GM21619 (cell line): ENCODE measurements at regions not wholly inside any gene's neighbourhood (a gene's known extent, or its start where the extent isn't known, plus 50 kb on each side); places are given as distances from the start of the nearest gene placed in this dataset.

Source experiments
- ATAC-seq: cut with Tn5 transposase; IDR thresholded peaks from one replicate; pipeline ENCODE4 v1.9.1; 2021; ENCODE audit not compliant: unreplicated experiment

GRCh38 chr5:161134956-161135355, 282.9 kb upstream of the ATP10B start:
- ATAC-seq, result no peak

GRCh38 chr5:161134083-161134482, 282.1 kb upstream of the ATP10B start:
- no peak for ATAC-seq

- no peak for ATAC-seq
Measured at GRCh38 chr5:161115941-161116340, 263.9 kb upstream of the ATP10B start.

GRCh38 chr5:161112371-161112770, 260.4 kb upstream of the ATP10B start:
- ATAC-seq, result no peak

GRCh38 chr5:161105525-161105924, 253.5 kb upstream of the ATP10B start:
- no peak for ATAC-seq

GRCh38 chr5:161098516-161098915, 246.5 kb upstream of the ATP10B start:
- no peak for ATAC-seq

- ATAC-seq, result no peak
Measured at GRCh38 chr5:161096581-161096980, 244.6 kb upstream of the ATP10B start.

- ATAC-seq, result no peak
Measured at GRCh38 chr5:161095953-161096352, 243.9 kb upstream of the ATP10B start.

GRCh38 chr5:161094411-161094810, 242.4 kb upstream of the ATP10B start:
- ATAC-seq, result no peak

GRCh38 chr5:161093100-161093499, 241.1 kb upstream of the ATP10B start:
- no peak for ATAC-seq

- ATAC-seq, result no peak
Measured at GRCh38 chr5:161089569-161089968, 237.6 kb upstream of the ATP10B start.

- no peak for ATAC-seq
Measured at GRCh38 chr5:161086461-161086860, 234.4 kb upstream of the ATP10B start.

GRCh38 chr5:161085056-161085455, 233.0 kb upstream of the ATP10B start:
- no peak for ATAC-seq

- ATAC-seq, result no peak
Measured at GRCh38 chr5:161084115-161084514, 232.1 kb upstream of the ATP10B start.

- no peak for ATAC-seq
Measured at GRCh38 chr5:161078793-161079192, 226.8 kb upstream of the ATP10B start.

- no peak for ATAC-seq
Measured at GRCh38 chr5:161077936-161078545, 226.0 kb upstream of the ATP10B start.

GRCh38 chr5:161077496-161077895, 225.5 kb upstream of the ATP10B start:
- ATAC-seq, result no peak

GRCh38 chr5:161064781-161065180, 212.8 kb upstream of the ATP10B start:
- no peak for ATAC-seq

- ATAC-seq, result no peak
Measured at GRCh38 chr5:161064297-161064696, 212.3 kb upstream of the ATP10B start.

GRCh38 chr5:161058781-161059180, 206.8 kb upstream of the ATP10B start:
- ATAC-seq, result no peak

GRCh38 chr5:161051920-161052500, 200.0 kb upstream of the ATP10B start:
- ATAC-seq, result no peak

- ATAC-seq, result no peak
Measured at GRCh38 chr5:161047024-161047423, 195.0 kb upstream of the ATP10B start.

- no peak for ATAC-seq
Measured at GRCh38 chr5:161042862-161043261, 190.9 kb upstream of the ATP10B start.
